HepG2 (cell line): ENCODE measurements at regions not wholly inside any gene's neighbourhood (a gene's known extent, or its start where the extent isn't known, plus 50 kb on each side); places are given as distances from the start of the nearest gene placed in this dataset.

Source experiments
- ATAC-seq: fragments of 200-7000 bp; cut with Tn5 transposase; 3 replicates; pipeline ENCODE4 v1.9.1; 2020; ENCODE audit warnings: mild to moderate bottlenecking, moderate library complexity
- BruUV-seq: library from RNA; stranded (reverse); fragments of 400-500 nt; replicated peaks from 2 replicates; lab custom pipeline; 2021; lab: Mats Ljungman, UMichigan
- CTCF ChIA-PET: fragments of 300-600 bp; formaldehyde crosslinking; extraction: SDS; loops from one replicate; lab custom pipeline; 2021; ENCODE audit warnings: low total read pairs, inconsistent platforms, low intra/inter-chr PET ratio; lab: Yijun Ruan, JAX
- POLR2A ChIA-PET: fragments of 350-600 bp; sonication (Branson Sonifier 250); formaldehyde crosslinking; loops from one replicate; lab custom pipeline; 2020; ENCODE audit warnings: antibody characterized with exemption, inconsistent platforms; lab: Yijun Ruan, JAX
- DNase-seq: peaks from one replicate; pipeline ENCODE4 v3.0.0-alpha.2; 2015; ENCODE audit warnings: low spot score
- FAIRE-seq: peaks from 3 replicates; lab custom pipeline; 2011; peaks lifted over from hg19 to GRCh38; lab: Jason Lieb, UNC
- H2AFZ ChIP-seq: one replicate; pipeline ENCODE4 v1.6.1; 2011; ENCODE audit warnings: low read length, inconsistent platforms
- H3K27ac ChIP-seq: fragments of 300-600 bp; 3 replicates; pipeline ENCODE4 v1.8.0; 2011; ENCODE audit warnings: mixed run types, mild to moderate bottlenecking, mixed read lengths, low read length, inconsistent platforms; ENCODE audit not compliant: insufficient read depth; ENCODE audit errors: extremely low read length
- H3K27me3 ChIP-seq, 2 experiments: fragments of 200-600 bp in 1 of 2; 2 replicates in 1 of 2; 3 replicates in 1 of 2; pipeline versions ENCODE4 v1.6.0 to v1.8.0; 2011; ENCODE audit warnings: low read length in 2 of 2, mild to moderate bottlenecking in 2 of 2, moderate library complexity in 2 of 2, inconsistent platforms in 1 of 2; ENCODE audit not compliant: insufficient read depth in 2 of 2, control insufficient read depth in 1 of 2
- H3K36me3 ChIP-seq, 2 experiments: fragments of 200-600 bp in 1 of 2; replicated peaks in 1 of 2; 2 replicates in 1 of 2; 3 replicates in 1 of 2; pipeline versions ENCODE4 v1.5.1 to v1.8.0; 2011; ENCODE audit warnings: low read length in 2 of 2, inconsistent platforms in 1 of 2; ENCODE audit not compliant: insufficient read depth in 2 of 2, control insufficient read depth in 1 of 2
- H3K4me1 ChIP-seq: 2 replicates; pipeline ENCODE4 v1.5.1; 2012; ENCODE audit warnings: low read length, inconsistent platforms; ENCODE audit not compliant: insufficient read depth
- H3K4me2 ChIP-seq: 2 replicates; pipeline ENCODE4 v1.6.0; 2011; ENCODE audit warnings: low read depth, low read length, inconsistent platforms
- H3K4me3 ChIP-seq, 3 experiments: fragments of 200-600 bp in 1 of 3; sonication (generic), shearing (Covaris generic) in 1 of 3; replicated peaks in 1 of 3; 2 replicates each; pipeline ENCODE4 v1.5.1; 2011 to 2016; ENCODE audit warnings: low read length in 3 of 3, inconsistent platforms in 2 of 3, low read depth in 2 of 3, mild to moderate bottlenecking in 2 of 3, control low read depth in 1 of 3, mixed read lengths in 1 of 3; ENCODE audit not compliant: insufficient read depth in 1 of 3
- H3K79me2 ChIP-seq: one replicate; pipeline ENCODE4 v1.6.1; 2011; ENCODE audit warnings: low read length, inconsistent platforms; ENCODE audit not compliant: insufficient read depth
- H3K9ac ChIP-seq: 2 replicates; pipeline ENCODE4 v1.6.0; 2011; ENCODE audit warnings: mild to moderate bottlenecking, low read depth, low read length, inconsistent platforms; ENCODE audit not compliant: insufficient read depth
- H3K9me3 ChIP-seq: 2 replicates; pipeline ENCODE4 v1.5.1; 2012; ENCODE audit warnings: mild to moderate bottlenecking, low read length
- H4K20me1 ChIP-seq: 2 replicates; pipeline ENCODE4 v1.6.0; 2011; ENCODE audit warnings: inconsistent platforms, mild to moderate bottlenecking, low read length, moderate library complexity; ENCODE audit not compliant: insufficient read depth
- AHR ChIP-seq: IDR thresholded peaks from 2 replicates; pipeline ENCODE4 v1.6.1; 2018; ENCODE audit warnings: missing genetic modification reagents, missing compliant biosample characterization
- FIP1L1 ChIP-seq: fragments of 200-400 bp; formaldehyde crosslinking; IDR thresholded peaks from 2 replicates; pipeline ENCODE4 v1.6.1; 2018; ENCODE audit warnings: low read depth, mild to moderate bottlenecking, low read length, moderate library complexity, borderline replicate concordance; ENCODE audit not compliant: insufficient read depth
- SP5 ChIP-seq: IDR thresholded peaks from 2 replicates; pipeline ENCODE4 v1.6.1; 2016; ENCODE audit warnings: low read depth, borderline replicate concordance
- ZNF33B ChIP-seq: sonication (generic); formaldehyde crosslinking; IDR thresholded peaks from 2 replicates; pipeline ENCODE4 v1.5.1; 2020; ENCODE audit warnings: mild to moderate bottlenecking, missing genetic modification reagents
- WGBS: methylation state at CpG from one replicate; pipeline ENCODE4 v1.1.6; 2017; ENCODE audit warnings: low lambda C conversion rate; 5-methylcytosine and 5-hydroxymethylcytosine counted together
- in situ Hi-C: cut with HindIII; loops from 2 replicates; pipeline ENCODE4 v1.10.0; 2017; ENCODE audit warnings: low pct_unique_long_range_greater_than_20kb; ENCODE audit not compliant: extremely low pct_ligation_motif_present
- intact Hi-C: fragments of 100-400 bp; cut with micrococcal nuclease; formaldehyde crosslinking; loops from one replicate; pipeline ENCODE4 v1.10.0; 2022; ENCODE audit not compliant: unreplicated experiment
- TF ChIP-seq, protein P1 (sequence below): conservative IDR thresholded peaks from 2 replicates; pipeline ENCODE4 v1.6.1; 2018; ENCODE audit warnings: missing genetic modification reagents
- TF ChIP-seq, protein P2 (sequence below): sonication (generic); formaldehyde crosslinking; IDR thresholded peaks from 2 replicates; pipeline ENCODE4 v1.4.0; 2020; ENCODE audit warnings: missing genetic modification reagents

DNA sequence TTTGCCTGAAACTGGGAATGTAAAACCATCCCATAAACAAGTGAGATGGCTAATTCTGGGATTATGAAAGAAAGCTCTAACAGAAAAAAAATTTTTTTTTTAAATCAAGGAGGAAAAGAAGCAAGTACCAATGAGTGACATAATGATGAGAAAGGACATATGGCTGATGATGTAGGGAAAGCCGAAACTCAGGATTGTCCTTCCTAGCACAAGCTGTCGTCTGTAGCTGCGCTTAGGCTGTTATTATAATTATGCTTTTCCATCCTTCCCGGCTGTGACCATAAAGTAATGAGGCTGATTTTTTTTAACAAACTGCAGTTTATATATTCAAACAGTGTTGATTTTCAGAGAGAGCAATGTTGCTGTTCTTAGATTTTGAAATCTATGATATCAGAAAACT lies 209.8 kb upstream of the NOCT start (continued):
- TF ChIP-seq, protein P1, sequence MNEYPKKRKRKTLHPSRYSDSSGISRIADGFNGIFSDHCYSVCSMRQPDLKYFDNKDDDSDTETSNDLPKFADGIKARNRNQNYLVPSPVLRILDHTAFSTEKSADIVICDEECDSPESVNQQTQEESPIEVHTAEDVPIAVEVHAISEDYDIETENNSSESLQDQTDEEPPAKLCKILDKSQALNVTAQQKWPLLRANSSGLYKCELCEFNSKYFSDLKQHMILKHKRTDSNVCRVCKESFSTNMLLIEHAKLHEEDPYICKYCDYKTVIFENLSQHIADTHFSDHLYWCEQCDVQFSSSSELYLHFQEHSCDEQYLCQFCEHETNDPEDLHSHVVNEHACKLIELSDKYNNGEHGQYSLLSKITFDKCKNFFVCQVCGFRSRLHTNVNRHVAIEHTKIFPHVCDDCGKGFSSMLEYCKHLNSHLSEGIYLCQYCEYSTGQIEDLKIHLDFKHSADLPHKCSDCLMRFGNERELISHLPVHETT (CRISPR knock-in tag): no peak
- TF ChIP-seq FIP1L1: no peak

DNA sequence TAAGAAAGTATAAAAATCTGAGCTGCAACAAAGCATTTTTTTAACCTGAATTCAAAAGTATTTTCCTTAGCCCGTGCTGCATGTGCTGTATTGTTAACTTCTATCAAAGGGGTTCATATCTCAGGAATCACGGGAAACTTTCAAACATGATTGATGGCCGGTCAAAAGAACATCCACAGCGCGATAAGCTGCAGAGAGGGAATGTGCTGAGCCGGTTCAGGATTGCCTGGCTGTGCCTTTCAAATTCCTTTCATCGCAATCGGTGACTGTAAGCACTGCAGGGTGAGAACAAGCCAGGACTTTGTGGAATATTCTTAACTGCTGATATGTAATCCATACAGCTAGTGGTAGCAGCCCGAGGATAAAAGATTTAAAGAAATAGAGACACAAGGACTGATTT lies 210.9 kb upstream of the NOCT start:
- POLR2A ChIA-PET: no interaction called here
- no TSS peak for BruUV-seq
- intact Hi-C loops (no loop called here), in situ Hi-C loops (no loop called here)
- Histone ChIP-seq H3K27me3 (peaks cover 0 to 13% of the 10 kb centered on the region in 2 experiments; a peak in 1 of 5 replicates), H3K36me3 (no peaks in the 10 kb centered on the region), H3K9me3 (no peaks in the 10 kb centered on the region), H3K9ac (no peak overlapping the region), H2AFZ (no peak overlapping the region), H3K4me3 (no peak overlapping the region), H3K4me2 (no peak overlapping the region), H3K27ac (no peak overlapping the region), H4K20me1 (no peaks in the 10 kb centered on the region), H3K4me1 (no peaks in the 10 kb centered on the region), H3K79me2 (no peaks in the 10 kb centered on the region)
- CTCF ChIA-PET: no interaction called here
- FAIRE-seq (no peak), DNase-seq (no peak), ATAC-seq (peak; percentile 37; the same call in 1 of the 3 replicates)
- under 1% methylated on average over 9 of the region's 9 CpGs for WGBS
- TF ChIP-seq SP5 (CRISPR knock-in tag): no peak
- TF ChIP-seq AHR (CRISPR knock-in tag): no peak
- TF ChIP-seq ZNF33B (CRISPR knock-in tag): no peak
- TF ChIP-seq, protein P2, sequence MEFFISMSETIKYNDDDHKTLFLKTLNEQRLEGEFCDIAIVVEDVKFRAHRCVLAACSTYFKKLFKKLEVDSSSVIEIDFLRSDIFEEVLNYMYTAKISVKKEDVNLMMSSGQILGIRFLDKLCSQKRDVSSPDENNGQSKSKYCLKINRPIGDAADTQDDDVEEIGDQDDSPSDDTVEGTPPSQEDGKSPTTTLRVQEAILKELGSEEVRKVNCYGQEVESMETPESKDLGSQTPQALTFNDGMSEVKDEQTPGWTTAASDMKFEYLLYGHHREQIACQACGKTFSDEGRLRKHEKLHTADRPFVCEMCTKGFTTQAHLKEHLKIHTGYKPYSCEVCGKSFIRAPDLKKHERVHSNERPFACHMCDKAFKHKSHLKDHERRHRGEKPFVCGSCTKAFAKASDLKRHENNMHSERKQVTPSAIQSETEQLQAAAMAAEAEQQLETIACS (CRISPR knock-in tag): no peak
